Ascending aorta (tissue), 2 donors: ENCODE measurements at regions not wholly inside any gene's neighbourhood (a gene's known extent, or its start where the extent isn't known, plus 50 kb on each side); places are given as distances from the start of the nearest gene placed in this dataset.
"Not testable (repeated sequence)": the region's sequence is repeated elsewhere in the genome, so short reads cannot be mapped to it uniquely, and the experiment has no call there.

Source experiments
- DNase-seq, 2 donors: peaks; one replicate each; pipeline ENCODE4 v3.0.0-alpha.2; 2019; ENCODE audit warnings: low spot score in 2 of 2
- H3K27ac ChIP-seq, 2 donors: fragments of 200-600 bp; sonication (generic); one replicate each; pipeline ENCODE4 v1.5.1; 2016 to 2017; ENCODE audit warnings: mild to moderate bottlenecking in 1 of 2
- H3K27me3 ChIP-seq: fragments of 200-600 bp; sonication (generic); one replicate; pipeline ENCODE4 v1.5.1; 2017
- H3K36me3 ChIP-seq, 2 donors: fragments of 200-600 bp; sonication (generic); one replicate each; pipeline ENCODE4 v1.5.1; 2016
- H3K4me1 ChIP-seq, 2 donors: fragments of 200-600 bp; sonication (generic); one replicate each; pipeline ENCODE4 v1.5.1; 2016 to 2017; ENCODE audit warnings: mild to moderate bottlenecking in 1 of 2
- H3K4me3 ChIP-seq, 2 donors: fragments of 200-600 bp; sonication (generic); one replicate each; pipeline ENCODE4 v1.5.1; 2016 to 2017; ENCODE audit warnings: mild to moderate bottlenecking in 1 of 2
- H3K9me3 ChIP-seq, 2 donors: fragments of 200-600 bp; sonication (generic); one replicate each; pipeline ENCODE4 v1.5.1; 2016
- intact Hi-C: fragments of 100-400 bp; cut with DNase I; formaldehyde crosslinking; loops from one replicate; pipeline ENCODE4 v1.15.1; 2023
- TF ChIP-seq, protein P1 (sequence below), 3 experiments: fragments of 200-600 bp in 2 of 3; fragments of 450-650 bp in 1 of 3; sonication (generic) in 2 of 3; IDR thresholded peaks; one replicate each; pipeline ENCODE4 v1.5.1; 2016 to 2019; ENCODE audit warnings: antibody characterized with exemption in 3 of 3, mild to moderate bottlenecking in 1 of 3, moderate library complexity in 1 of 3

DNA sequence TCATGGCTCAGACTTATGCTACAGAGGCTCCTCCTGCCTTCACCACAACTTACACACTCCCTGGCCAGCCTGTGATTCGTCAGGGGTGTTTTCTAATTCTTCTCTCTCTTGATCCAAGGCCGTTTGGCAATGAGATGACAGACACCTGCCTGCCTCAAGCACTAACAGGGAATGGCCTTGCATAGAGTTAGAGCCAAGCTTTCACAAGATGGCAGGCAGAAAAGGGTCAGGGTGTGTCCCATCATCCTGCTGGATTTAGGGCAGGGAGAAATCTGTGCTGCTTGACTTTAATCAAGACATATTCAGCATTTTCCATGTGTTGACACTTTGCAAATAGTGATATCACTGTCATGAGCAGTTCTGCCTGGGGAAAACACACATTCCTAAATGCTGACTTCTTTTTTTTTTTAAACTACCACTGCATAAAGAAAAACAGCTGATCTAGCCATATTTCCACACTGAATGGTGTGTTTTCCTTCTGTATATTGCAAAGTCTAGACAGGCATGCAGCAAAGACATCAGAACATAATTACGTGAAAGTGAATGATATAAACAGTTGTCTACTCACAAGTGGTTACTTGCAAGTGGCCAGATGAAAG, 95.0 kb upstream of the SLC25A48 start:
- intact Hi-C loops, result no loop called here
- Histone ChIP-seq H3K27me3 (no peaks in the 10 kb centered on the region), H3K9me3 (no peaks in the 10 kb centered on the region), H3K4me3 (no peak overlapping the region), H3K27ac (no peak overlapping the region), H3K4me1 (no peaks in the 10 kb centered on the region), H3K36me3 (no peaks in the 10 kb centered on the region)
- DNase-seq, result no peak
- TF ChIP-seq, protein P1, sequence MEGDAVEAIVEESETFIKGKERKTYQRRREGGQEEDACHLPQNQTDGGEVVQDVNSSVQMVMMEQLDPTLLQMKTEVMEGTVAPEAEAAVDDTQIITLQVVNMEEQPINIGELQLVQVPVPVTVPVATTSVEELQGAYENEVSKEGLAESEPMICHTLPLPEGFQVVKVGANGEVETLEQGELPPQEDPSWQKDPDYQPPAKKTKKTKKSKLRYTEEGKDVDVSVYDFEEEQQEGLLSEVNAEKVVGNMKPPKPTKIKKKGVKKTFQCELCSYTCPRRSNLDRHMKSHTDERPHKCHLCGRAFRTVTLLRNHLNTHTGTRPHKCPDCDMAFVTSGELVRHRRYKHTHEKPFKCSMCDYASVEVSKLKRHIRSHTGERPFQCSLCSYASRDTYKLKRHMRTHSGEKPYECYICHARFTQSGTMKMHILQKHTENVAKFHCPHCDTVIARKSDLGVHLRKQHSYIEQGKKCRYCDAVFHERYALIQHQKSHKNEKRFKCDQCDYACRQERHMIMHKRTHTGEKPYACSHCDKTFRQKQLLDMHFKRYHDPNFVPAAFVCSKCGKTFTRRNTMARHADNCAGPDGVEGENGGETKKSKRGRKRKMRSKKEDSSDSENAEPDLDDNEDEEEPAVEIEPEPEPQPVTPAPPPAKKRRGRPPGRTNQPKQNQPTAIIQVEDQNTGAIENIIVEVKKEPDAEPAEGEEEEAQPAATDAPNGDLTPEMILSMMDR (IDR thresholded peaks at IDR 0.05), result no peak

GRCh38 chr5:135738564-135738875, 95.9 kb upstream of the SLC25A48 start:
- H3K4me1 ChIP-seq, result no peaks in the 10 kb centered on the region
- DNase-seq, result no peak
- no peaks in the 10 kb centered on the region for H3K27me3 ChIP-seq
- no peaks in the 10 kb centered on the region for H3K9me3 ChIP-seq
- TF ChIP-seq, protein P1 (IDR thresholded peaks at IDR 0.05), result no peak
- no peak overlapping the region for H3K27ac ChIP-seq
- no peaks in the 10 kb centered on the region for H3K36me3 ChIP-seq
- intact Hi-C loops, result no loop called here
- H3K4me3 ChIP-seq, result no peak overlapping the region

- TF ChIP-seq, protein P1 (IDR thresholded peaks at IDR 0.05), result no peak
- no peaks in the 10 kb centered on the region for H3K4me1 ChIP-seq
- H3K9me3 ChIP-seq, result no peaks in the 10 kb centered on the region
- H3K27me3 ChIP-seq, result no peaks in the 10 kb centered on the region
- H3K36me3 ChIP-seq, result no peaks in the 10 kb centered on the region
- intact Hi-C loops, result no loop called here
- no peak for DNase-seq
- H3K4me3 ChIP-seq, result no peak overlapping the region
- H3K27ac ChIP-seq, result no peak overlapping the region
Observed at GRCh38 chr5:135737701-135738563, 96.5 kb upstream of the SLC25A48 start.

DNA sequence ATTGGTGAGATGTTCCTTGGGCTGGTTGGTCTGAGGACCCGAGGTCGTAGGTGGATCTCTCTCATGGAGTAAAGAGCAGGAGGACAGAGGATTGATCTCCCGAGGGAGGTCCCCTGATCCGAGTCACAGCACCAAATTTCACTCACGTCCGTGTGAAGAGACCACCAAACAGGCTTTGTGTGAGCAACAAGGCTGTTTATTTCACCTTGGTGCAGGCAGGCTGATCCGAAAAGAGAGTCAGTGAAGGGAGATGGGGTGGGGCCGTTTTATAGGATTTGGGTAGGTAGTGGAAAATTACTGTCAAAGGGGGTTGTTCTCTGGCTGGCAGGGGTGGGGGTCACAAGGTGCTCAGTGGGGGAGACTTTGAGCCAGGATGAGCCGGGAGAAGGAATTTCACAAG, 97.5 kb upstream of the SLC25A48 start:
- DNase-seq, H3K27ac ChIP-seq, H3K4me1 ChIP-seq, H3K9me3 ChIP-seq, intact Hi-C loops, H3K36me3 ChIP-seq, H3K27me3 ChIP-seq, H3K4me3 ChIP-seq: not testable (repeated sequence)

DNA sequence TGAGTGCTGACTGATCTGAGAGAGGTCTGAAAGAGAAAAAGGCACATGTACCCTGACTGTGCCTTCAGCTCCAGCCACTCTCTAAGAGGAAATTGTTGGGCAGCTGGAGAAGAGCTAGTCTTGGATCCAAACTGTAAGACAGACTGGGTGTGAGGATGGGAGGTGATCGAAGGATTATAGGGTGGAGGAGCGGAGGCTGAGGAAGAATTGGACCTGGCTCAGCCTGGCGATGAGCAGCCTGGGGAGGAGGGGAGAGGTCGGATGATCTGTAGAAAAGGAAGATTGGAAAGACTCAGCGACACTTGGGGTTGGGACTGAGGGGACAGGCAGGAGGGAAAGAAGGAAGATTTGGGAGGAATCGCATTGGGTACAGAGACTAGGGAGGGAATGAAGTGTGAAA, 98.6 kb upstream of the SLC25A48 start:
- TF ChIP-seq, protein P1 (IDR thresholded peaks at IDR 0.05), result no peak
- no peak for DNase-seq
- Histone ChIP-seq H3K27me3 (no peaks in the 10 kb centered on the region), H3K36me3 (no peaks in the 10 kb centered on the region), H3K27ac (no peak overlapping the region), H3K4me3 (no peak overlapping the region), H3K4me1 (no peaks in the 10 kb centered on the region), H3K9me3 (no peaks in the 10 kb centered on the region)
- intact Hi-C loops, result no loop called here

DNA sequence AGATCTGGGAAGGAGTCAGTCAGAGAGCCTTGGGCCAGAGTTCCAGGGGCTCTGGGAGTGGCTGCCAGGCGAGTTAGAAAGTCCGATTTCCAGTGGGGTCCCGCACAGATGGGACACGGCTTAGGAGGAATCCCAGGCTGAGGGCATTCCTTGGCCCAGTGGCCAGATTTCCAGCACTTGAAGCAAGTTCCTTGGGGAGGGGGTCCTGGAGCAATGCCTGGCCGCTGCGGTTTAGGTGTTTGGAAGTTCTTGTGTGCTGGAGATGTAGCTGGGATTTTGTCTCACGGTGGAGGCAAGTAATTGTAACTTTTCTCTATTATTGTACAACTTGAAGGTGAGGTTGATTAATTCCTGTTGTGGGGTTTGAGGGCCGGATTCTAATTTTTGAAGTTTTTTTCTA, 99.5 kb upstream of the SLC25A48 start:
- H3K36me3 ChIP-seq, DNase-seq, intact Hi-C loops: not testable (repeated sequence)

DNA sequence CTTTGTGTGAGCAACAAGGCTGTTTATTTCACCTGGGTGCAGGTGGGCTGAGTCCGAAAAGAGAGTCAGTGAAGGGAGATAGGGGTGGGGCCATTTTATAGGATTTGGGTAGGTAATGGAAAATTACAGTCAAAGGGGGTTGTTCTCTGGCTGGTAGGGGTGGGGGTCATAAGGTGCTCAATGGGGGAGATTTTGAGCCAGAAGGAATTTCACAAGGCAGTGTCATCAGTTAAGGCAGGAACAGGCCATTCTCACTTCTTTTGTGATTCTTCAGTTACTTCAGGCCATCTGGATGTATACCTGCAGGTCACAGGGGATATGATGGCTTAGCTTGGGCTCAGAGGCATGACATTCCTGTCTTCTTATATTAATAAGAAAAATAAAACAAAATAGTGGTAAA, 103.4 kb upstream of the SLC25A48 start:
- DNase-seq, H3K36me3 ChIP-seq, intact Hi-C loops, H3K27me3 ChIP-seq, H3K9me3 ChIP-seq, H3K27ac ChIP-seq, H3K4me3 ChIP-seq, H3K4me1 ChIP-seq: not testable (repeated sequence)

More for the DNA sequence above, 99.5 kb upstream of the SLC25A48 start:
- H3K4me3 ChIP-seq, H3K27ac ChIP-seq, H3K4me1 ChIP-seq, H3K9me3 ChIP-seq, H3K27me3 ChIP-seq: not testable (repeated sequence)

DNA sequence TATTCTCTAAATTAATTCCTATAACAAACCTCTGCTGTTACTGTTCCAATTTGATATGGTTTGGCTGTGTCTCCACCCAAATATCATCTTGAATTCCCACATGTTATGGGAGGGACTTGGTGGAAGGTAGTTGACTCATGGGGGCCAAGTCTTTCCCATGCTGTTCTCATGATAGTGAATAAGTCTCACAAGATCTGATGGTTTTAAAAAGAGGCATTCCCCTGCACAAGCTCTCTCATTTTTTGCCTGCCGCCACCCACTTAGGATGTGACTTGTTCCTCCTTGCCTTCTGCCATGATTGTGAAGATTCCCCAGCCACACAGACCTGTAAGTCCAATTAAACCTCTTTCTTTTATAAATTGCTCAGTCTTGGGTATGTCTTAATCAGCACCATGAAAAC, 104.3 kb upstream of the SLC25A48 start:
- intact Hi-C loops, result not testable (repeated sequence)

More for the DNA sequence above, 104.3 kb upstream of the SLC25A48 start:
- not testable (repeated sequence) for H3K27me3 ChIP-seq, H3K9me3 ChIP-seq, H3K27ac ChIP-seq, H3K4me1 ChIP-seq, H3K4me3 ChIP-seq, DNase-seq, H3K36me3 ChIP-seq
